HepG2 (cell line): ENCODE measurements at regions not wholly inside any gene's neighbourhood (a gene's known extent, or its start where the extent isn't known, plus 50 kb on each side); places are given as distances from the start of the nearest gene placed in this dataset.

Experiments used
- ATAC-seq: fragments of 200-7000 bp; cut with Tn5 transposase; 3 replicates; pipeline ENCODE4 v1.9.1; 2020; ENCODE audit warnings: mild to moderate bottlenecking, moderate library complexity
- BruUV-seq: library from RNA; stranded (reverse); fragments of 400-500 nt; replicated peaks from 2 replicates; lab custom pipeline; 2021; lab: Mats Ljungman, UMichigan
- CTCF ChIA-PET: fragments of 300-600 bp; formaldehyde crosslinking; extraction: SDS; loops from one replicate; lab custom pipeline; 2021; ENCODE audit warnings: low total read pairs, inconsistent platforms, low intra/inter-chr PET ratio; lab: Yijun Ruan, JAX
- POLR2A ChIA-PET: fragments of 350-600 bp; sonication (Branson Sonifier 250); formaldehyde crosslinking; loops from one replicate; lab custom pipeline; 2020; ENCODE audit warnings: antibody characterized with exemption, inconsistent platforms; lab: Yijun Ruan, JAX
- DNase-seq: peaks from one replicate; pipeline ENCODE4 v3.0.0-alpha.2; 2015; ENCODE audit warnings: low spot score
- FAIRE-seq: peaks from 3 replicates; lab custom pipeline; 2011; peaks lifted over from hg19 to GRCh38; lab: Jason Lieb, UNC
- H2AFZ ChIP-seq: one replicate; pipeline ENCODE4 v1.6.1; 2011; ENCODE audit warnings: low read length, inconsistent platforms
- H3K27ac ChIP-seq: fragments of 300-600 bp; 3 replicates; pipeline ENCODE4 v1.8.0; 2011; ENCODE audit warnings: mixed run types, mild to moderate bottlenecking, mixed read lengths, low read length, inconsistent platforms; ENCODE audit not compliant: insufficient read depth; ENCODE audit errors: extremely low read length
- H3K27me3 ChIP-seq, 2 experiments: fragments of 200-600 bp in 1 of 2; 2 replicates in 1 of 2; 3 replicates in 1 of 2; pipeline versions ENCODE4 v1.6.0 to v1.8.0; 2011; ENCODE audit warnings: low read length in 2 of 2, mild to moderate bottlenecking in 2 of 2, moderate library complexity in 2 of 2, inconsistent platforms in 1 of 2; ENCODE audit not compliant: insufficient read depth in 2 of 2, control insufficient read depth in 1 of 2
- H3K36me3 ChIP-seq, 2 experiments: fragments of 200-600 bp in 1 of 2; replicated peaks in 1 of 2; 2 replicates in 1 of 2; 3 replicates in 1 of 2; pipeline versions ENCODE4 v1.5.1 to v1.8.0; 2011; ENCODE audit warnings: low read length in 2 of 2, inconsistent platforms in 1 of 2; ENCODE audit not compliant: insufficient read depth in 2 of 2, control insufficient read depth in 1 of 2
- H3K4me1 ChIP-seq: 2 replicates; pipeline ENCODE4 v1.5.1; 2012; ENCODE audit warnings: low read length, inconsistent platforms; ENCODE audit not compliant: insufficient read depth
- H3K4me2 ChIP-seq: 2 replicates; pipeline ENCODE4 v1.6.0; 2011; ENCODE audit warnings: low read depth, low read length, inconsistent platforms
- H3K4me3 ChIP-seq, 3 experiments: fragments of 200-600 bp in 1 of 3; sonication (generic), shearing (Covaris generic) in 1 of 3; replicated peaks in 1 of 3; 2 replicates each; pipeline ENCODE4 v1.5.1; 2011 to 2016; ENCODE audit warnings: low read length in 3 of 3, inconsistent platforms in 2 of 3, low read depth in 2 of 3, mild to moderate bottlenecking in 2 of 3, control low read depth in 1 of 3, mixed read lengths in 1 of 3; ENCODE audit not compliant: insufficient read depth in 1 of 3
- H3K79me2 ChIP-seq: one replicate; pipeline ENCODE4 v1.6.1; 2011; ENCODE audit warnings: low read length, inconsistent platforms; ENCODE audit not compliant: insufficient read depth
- H3K9ac ChIP-seq: 2 replicates; pipeline ENCODE4 v1.6.0; 2011; ENCODE audit warnings: mild to moderate bottlenecking, low read depth, low read length, inconsistent platforms; ENCODE audit not compliant: insufficient read depth
- H3K9me3 ChIP-seq: 2 replicates; pipeline ENCODE4 v1.5.1; 2012; ENCODE audit warnings: mild to moderate bottlenecking, low read length
- H4K20me1 ChIP-seq: 2 replicates; pipeline ENCODE4 v1.6.0; 2011; ENCODE audit warnings: inconsistent platforms, mild to moderate bottlenecking, low read length, moderate library complexity; ENCODE audit not compliant: insufficient read depth
- HOXA5 ChIP-seq: sonication (generic); formaldehyde crosslinking; IDR thresholded peaks from 2 replicates; pipeline ENCODE4 v1.4.0; 2020; ENCODE audit warnings: missing genetic modification reagents
- JUN ChIP-seq: sonication (generic); formaldehyde crosslinking; IDR thresholded peaks from 2 replicates; pipeline ENCODE4 v1.4.0; 2020; ENCODE audit warnings: mild to moderate bottlenecking, missing genetic modification reagents
- MAFF ChIP-seq: IDR thresholded peaks from 2 replicates; pipeline ENCODE4 v1.6.1; 2011; ENCODE audit warnings: low read depth, low read length, improper control_type of control experiment
- MAFK ChIP-seq, 2 experiments: IDR thresholded peaks in 1 of 2; conservative IDR thresholded peaks in 1 of 2; 2 replicates each; pipeline ENCODE4 v1.6.1; 2011; ENCODE audit warnings: improper control_type of control experiment in 2 of 2, low read length in 2 of 2
- RCOR2 ChIP-seq: IDR thresholded peaks from 2 replicates; pipeline ENCODE4 v1.6.1; 2016; ENCODE audit warnings: missing biosample characterization, missing genetic modification reagents
- SALL1 ChIP-seq: sonication (generic); formaldehyde crosslinking; IDR thresholded peaks from 2 replicates; pipeline ENCODE4 v1.8.0; 2022; ENCODE audit warnings: mild to moderate bottlenecking, missing genetic modification reagents
- ZNF33A ChIP-seq: sonication (generic); formaldehyde crosslinking; IDR thresholded peaks from 2 replicates; pipeline ENCODE4 v1.5.1; 2020; ENCODE audit warnings: missing genetic modification reagents, mild to moderate bottlenecking, moderate library complexity, borderline replicate concordance
- ZNF546 ChIP-seq: sonication (generic); formaldehyde crosslinking; conservative IDR thresholded peaks from 2 replicates; pipeline ENCODE4 v1.8.1; 2023; ENCODE audit warnings: mild to moderate bottlenecking, missing genetic modification reagents
- in situ Hi-C: cut with HindIII; loops from 2 replicates; pipeline ENCODE4 v1.10.0; 2017; ENCODE audit warnings: low pct_unique_long_range_greater_than_20kb; ENCODE audit not compliant: extremely low pct_ligation_motif_present
- intact Hi-C: fragments of 100-400 bp; cut with micrococcal nuclease; formaldehyde crosslinking; loops from one replicate; pipeline ENCODE4 v1.10.0; 2022; ENCODE audit not compliant: unreplicated experiment

DNA sequence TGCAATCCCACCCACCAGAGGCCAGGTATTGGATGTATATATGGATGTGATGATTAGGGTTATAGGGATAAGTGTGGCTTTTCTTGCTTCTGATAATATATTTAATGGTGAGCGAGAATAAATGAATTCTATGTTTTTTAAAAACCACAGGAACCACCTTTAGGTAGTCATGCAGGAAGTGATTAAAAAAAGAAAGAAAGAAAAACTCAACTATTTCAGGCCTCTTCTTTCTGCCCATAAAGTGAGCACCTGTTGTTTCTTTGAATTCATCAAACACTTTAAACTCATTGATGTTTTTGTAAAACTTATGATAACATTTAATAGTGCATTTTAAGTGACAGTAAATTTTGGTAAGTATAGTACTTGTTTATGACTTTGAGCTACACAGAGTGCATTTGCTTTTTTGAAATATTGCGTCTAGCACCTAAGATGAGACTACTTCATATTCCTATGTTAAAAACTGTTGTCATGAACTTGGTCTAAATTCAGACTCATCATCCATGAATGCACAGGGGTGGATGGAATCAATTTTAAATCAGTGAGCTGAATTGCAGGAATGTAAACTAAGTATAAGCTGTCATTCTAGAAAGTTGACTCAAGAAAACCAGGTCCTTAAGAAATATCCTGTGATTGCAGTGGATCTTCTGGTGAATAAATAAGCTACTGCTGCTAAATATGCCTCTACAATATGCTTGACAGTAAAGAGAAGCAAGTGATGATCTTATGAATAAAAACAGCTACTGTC is 764.4 kb upstream of the NECTIN3 start (continued):
- TF ChIP-seq HOXA5 (CRISPR knock-in tag) = no peak
- no peak for TF ChIP-seq ZNF33A (CRISPR knock-in tag)
- no peak for TF ChIP-seq JUN (CRISPR knock-in tag)

DNA sequence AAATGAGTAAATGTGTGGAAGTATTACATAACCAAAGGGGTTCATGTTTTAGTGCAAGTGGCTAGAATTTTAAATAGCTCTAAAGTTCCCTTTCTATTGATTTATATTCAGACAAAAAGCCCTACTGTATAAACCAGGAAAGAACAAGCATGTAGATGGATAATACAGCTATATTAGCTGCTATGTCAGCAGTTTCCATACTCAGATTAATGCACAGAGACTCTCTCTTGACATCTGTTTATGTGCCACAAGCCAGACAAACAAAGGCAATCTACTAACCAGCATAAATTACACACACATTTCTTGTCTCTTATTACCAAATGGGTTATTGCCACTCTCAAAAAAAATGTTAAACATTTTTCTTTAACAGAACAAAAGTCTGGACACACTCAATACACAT is 760.1 kb upstream of the NECTIN3 start:
- Histone ChIP-seq H3K4me2 (no peak overlapping the region), H3K36me3 (no peaks in the 10 kb centered on the region), H3K9me3 (no peaks in the 10 kb centered on the region), H3K79me2 (no peaks in the 10 kb centered on the region), H3K27me3 (no peaks in the 10 kb centered on the region; a peak in 1 of 5 replicates), H3K9ac (no peak overlapping the region), H3K4me1 (no peaks in the 10 kb centered on the region), H4K20me1 (no peaks in the 10 kb centered on the region), H2AFZ (no peak overlapping the region), H3K4me3 (no peak overlapping the region), H3K27ac (no peak overlapping the region)
- TF ChIP-seq SALL1 (CRISPR knock-in tag) (no peak), ZNF546 (CRISPR knock-in tag) (no peak), RCOR2 (CRISPR knock-in tag) (no peak), MAFF (peak; percentile 65), MAFK (conservative IDR thresholded peaks at IDR 0.05 in 1 of 2, IDR thresholded peaks at IDR 0.05 in 1 of 2; ENCODE audit: low read length in 2 of 2) (peak; percentile 30 to 78; a peak in 3 of 4 replicates)
- in situ Hi-C loops = no loop called here
- DNase-seq (no peak), ATAC-seq (no peak), FAIRE-seq (no peak)
- ChIA-PET CTCF (no interaction called here), POLR2A (no interaction called here)
- intact Hi-C loops = loop anchor here (10.0 kb wide), 1 partner anchor 773 kb away; no protein-coding TSS in a partner anchor
- BruUV-seq = no TSS peak
